ENCODE measurements at regions not wholly inside any gene's neighbourhood (a gene's known extent, or its start where the extent isn't known, plus 50 kb on each side); places are given as distances from the start of the nearest gene placed in this dataset.

GRCh38 chr2:18482666-18483065 is 77.8 kb downstream of the RDH14 start:
- TF ChIP-seq CTCF (IDR thresholded peaks at IDR 0.05) (no peak), POLR2A (IDR thresholded peaks at IDR 0.05) (no peak)

Data from suprapubic skin (tissue), 3 donors.